Skeletal muscle satellite cell (primary cell): ENCODE measurements at regions not wholly inside any gene's neighbourhood (a gene's known extent, or its start where the extent isn't known, plus 50 kb on each side); places are given as distances from the start of the nearest gene placed in this dataset.

Source experiments
- H3K27me3 ChIP-seq: 2 replicates; pipeline ENCODE4 v1.7.0; 2013; ENCODE audit warnings: low read length; ENCODE audit not compliant: control insufficient read depth, insufficient read depth
- H3K36me3 ChIP-seq: 2 replicates; pipeline ENCODE4 v1.7.0; 2013; ENCODE audit warnings: mild to moderate bottlenecking, control low read depth, low read length; ENCODE audit not compliant: insufficient read depth
- H3K4me1 ChIP-seq: 2 replicates; pipeline ENCODE4 v1.7.0; 2013; ENCODE audit warnings: low read length; ENCODE audit not compliant: control insufficient read depth, insufficient read depth
- H3K4me2 ChIP-seq: 2 replicates; pipeline ENCODE4 v1.7.0; 2013; ENCODE audit warnings: mild to moderate bottlenecking, low read length
- H3K4me3 ChIP-seq: 2 replicates; pipeline ENCODE4 v1.7.0; 2013; ENCODE audit warnings: low read length
- H3K9ac ChIP-seq: 2 replicates; pipeline ENCODE4 v1.7.0; 2013; ENCODE audit warnings: mild to moderate bottlenecking, low read depth, low read length, moderate library complexity
- H3K9me3 ChIP-seq: replicated peaks from 2 replicates; pipeline ENCODE4 v1.7.0; 2013; ENCODE audit warnings: mild to moderate bottlenecking, control low read depth, low read length

GRCh38 chr10:130654726-130655125 lies 518.5 kb downstream of the GLRX3 start:
- Histone ChIP-seq H3K27me3 (no peaks in the 10 kb centered on the region), H3K9ac (no peak overlapping the region), H3K9me3 (peaks cover 17% of the 10 kb centered on the region), H3K4me2 (no peak overlapping the region), H3K4me3 (no peak overlapping the region), H3K36me3 (no peaks in the 10 kb centered on the region), H3K4me1 (no peaks in the 10 kb centered on the region)

GRCh38 chr10:130655313-130656186 lies 519.4 kb downstream of the GLRX3 start:
- H3K36me3 ChIP-seq = no peaks in the 10 kb centered on the region
- no peak overlapping the region for H3K4me2 ChIP-seq
- H3K9ac ChIP-seq = no peak overlapping the region
- H3K27me3 ChIP-seq = no peaks in the 10 kb centered on the region
- H3K9me3 ChIP-seq = peaks cover 17% of the 10 kb centered on the region
- no peak overlapping the region for H3K4me3 ChIP-seq
- H3K4me1 ChIP-seq = no peaks in the 10 kb centered on the region

- no peak overlapping the region for H3K9ac ChIP-seq
- H3K4me2 ChIP-seq = no peak overlapping the region
- H3K36me3 ChIP-seq = no peaks in the 10 kb centered on the region
- no peaks in the 10 kb centered on the region for H3K4me1 ChIP-seq
- peaks cover 23% of the 10 kb centered on the region for H3K9me3 ChIP-seq
- no peaks in the 10 kb centered on the region for H3K27me3 ChIP-seq
- no peak overlapping the region for H3K4me3 ChIP-seq
These were observed 520.0 kb downstream of the GLRX3 start for GRCh38 chr10:130656187-130656575.

- peaks cover 25% of the 10 kb centered on the region for H3K9me3 ChIP-seq
- no peak overlapping the region for H3K9ac ChIP-seq
- no peak overlapping the region for H3K4me3 ChIP-seq
- H3K4me2 ChIP-seq = no peak overlapping the region
- no peaks in the 10 kb centered on the region for H3K36me3 ChIP-seq
- no peaks in the 10 kb centered on the region for H3K27me3 ChIP-seq
- H3K4me1 ChIP-seq = no peaks in the 10 kb centered on the region
These were observed 520.5 kb downstream of the GLRX3 start for GRCh38 chr10:130656582-130657133.

- Histone ChIP-seq H3K4me3 (no peak overlapping the region), H3K36me3 (no peaks in the 10 kb centered on the region), H3K4me2 (no peak overlapping the region), H3K4me1 (no peaks in the 10 kb centered on the region), H3K9ac (no peak overlapping the region), H3K9me3 (peaks cover 18% of the 10 kb centered on the region), H3K27me3 (no peaks in the 10 kb centered on the region)
These were observed 522.6 kb downstream of the GLRX3 start for GRCh38 chr10:130658687-130659290.

- H3K4me1 ChIP-seq = no peaks in the 10 kb centered on the region
- no peak overlapping the region for H3K4me2 ChIP-seq
- no peaks in the 10 kb centered on the region for H3K36me3 ChIP-seq
- H3K9me3 ChIP-seq = peaks cover 18% of the 10 kb centered on the region
- no peaks in the 10 kb centered on the region for H3K27me3 ChIP-seq
- H3K9ac ChIP-seq = no peak overlapping the region
- no peak overlapping the region for H3K4me3 ChIP-seq
These were observed 523.3 kb downstream of the GLRX3 start for GRCh38 chr10:130659528-130659927.

- Histone ChIP-seq H3K36me3 (no peaks in the 10 kb centered on the region), H3K9me3 (peaks cover 16% of the 10 kb centered on the region), H3K4me1 (no peaks in the 10 kb centered on the region), H3K27me3 (no peaks in the 10 kb centered on the region), H3K4me2 (no peak overlapping the region), H3K4me3 (no peak overlapping the region), H3K9ac (no peak overlapping the region)
These were observed 524.1 kb downstream of the GLRX3 start for GRCh38 chr10:130660266-130660665.

- Histone ChIP-seq H3K9ac (no peak overlapping the region), H3K4me2 (no peak overlapping the region), H3K36me3 (no peaks in the 10 kb centered on the region), H3K4me1 (no peaks in the 10 kb centered on the region), H3K27me3 (no peaks in the 10 kb centered on the region), H3K4me3 (no peak overlapping the region), H3K9me3 (peaks cover 16% of the 10 kb centered on the region)
These were observed 525.2 kb downstream of the GLRX3 start for GRCh38 chr10:130661419-130661818.

- no peaks in the 10 kb centered on the region for H3K4me1 ChIP-seq
- H3K9ac ChIP-seq = no peak overlapping the region
- no peak overlapping the region for H3K4me3 ChIP-seq
- peaks cover 9% of the 10 kb centered on the region for H3K9me3 ChIP-seq
- H3K27me3 ChIP-seq = no peaks in the 10 kb centered on the region
- no peak overlapping the region for H3K4me2 ChIP-seq
- no peaks in the 10 kb centered on the region for H3K36me3 ChIP-seq
These were observed 526.6 kb downstream of the GLRX3 start for GRCh38 chr10:130662775-130663174.

GRCh38 chr10:130664526-130664925 lies 528.3 kb downstream of the GLRX3 start:
- no peaks in the 10 kb centered on the region for H3K36me3 ChIP-seq
- H3K4me2 ChIP-seq = no peak overlapping the region
- no peak overlapping the region for H3K9ac ChIP-seq
- H3K4me3 ChIP-seq = no peak overlapping the region
- H3K9me3 ChIP-seq = peaks cover 8% of the 10 kb centered on the region
- H3K27me3 ChIP-seq = no peaks in the 10 kb centered on the region
- H3K4me1 ChIP-seq = no peaks in the 10 kb centered on the region

GRCh38 chr10:130666215-130666614 lies 530.0 kb downstream of the GLRX3 start:
- H3K36me3 ChIP-seq = no peaks in the 10 kb centered on the region
- H3K9ac ChIP-seq = no peak overlapping the region
- H3K9me3 ChIP-seq = peaks cover 1% of the 10 kb centered on the region
- H3K27me3 ChIP-seq = no peaks in the 10 kb centered on the region
- no peak overlapping the region for H3K4me3 ChIP-seq
- H3K4me2 ChIP-seq = no peak overlapping the region
- no peaks in the 10 kb centered on the region for H3K4me1 ChIP-seq
